ENCODE measurements at regions not wholly inside any gene's neighbourhood (a gene's known extent, or its start where the extent isn't known, plus 50 kb on each side); places are given as distances from the start of the nearest gene placed in this dataset.

DNA sequence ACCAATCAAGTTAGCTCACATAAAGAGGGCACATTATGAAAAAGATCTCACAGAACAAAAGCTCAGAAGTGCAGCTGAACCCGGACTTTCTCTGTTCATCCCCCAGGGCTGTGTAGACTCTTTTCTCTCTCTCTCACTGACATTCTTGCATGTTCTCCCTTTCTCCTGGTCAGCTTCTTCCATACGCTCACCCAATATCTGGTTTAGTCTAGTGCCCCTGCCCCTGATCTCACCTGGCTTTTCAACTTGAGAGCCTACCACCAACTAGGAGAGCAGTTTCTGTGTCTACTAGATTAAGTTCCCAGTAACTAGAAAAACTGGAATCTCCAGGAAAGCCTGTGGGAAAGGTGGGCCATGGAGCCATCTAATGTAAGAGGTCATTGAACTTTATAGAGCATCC is 126.9 kb upstream of the GRIK3 start:
- TF ChIP-seq, protein P1, sequence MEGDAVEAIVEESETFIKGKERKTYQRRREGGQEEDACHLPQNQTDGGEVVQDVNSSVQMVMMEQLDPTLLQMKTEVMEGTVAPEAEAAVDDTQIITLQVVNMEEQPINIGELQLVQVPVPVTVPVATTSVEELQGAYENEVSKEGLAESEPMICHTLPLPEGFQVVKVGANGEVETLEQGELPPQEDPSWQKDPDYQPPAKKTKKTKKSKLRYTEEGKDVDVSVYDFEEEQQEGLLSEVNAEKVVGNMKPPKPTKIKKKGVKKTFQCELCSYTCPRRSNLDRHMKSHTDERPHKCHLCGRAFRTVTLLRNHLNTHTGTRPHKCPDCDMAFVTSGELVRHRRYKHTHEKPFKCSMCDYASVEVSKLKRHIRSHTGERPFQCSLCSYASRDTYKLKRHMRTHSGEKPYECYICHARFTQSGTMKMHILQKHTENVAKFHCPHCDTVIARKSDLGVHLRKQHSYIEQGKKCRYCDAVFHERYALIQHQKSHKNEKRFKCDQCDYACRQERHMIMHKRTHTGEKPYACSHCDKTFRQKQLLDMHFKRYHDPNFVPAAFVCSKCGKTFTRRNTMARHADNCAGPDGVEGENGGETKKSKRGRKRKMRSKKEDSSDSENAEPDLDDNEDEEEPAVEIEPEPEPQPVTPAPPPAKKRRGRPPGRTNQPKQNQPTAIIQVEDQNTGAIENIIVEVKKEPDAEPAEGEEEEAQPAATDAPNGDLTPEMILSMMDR (IDR thresholded peaks at IDR 0.05; ENCODE audit: partially characterized antibody, unreplicated experiment): no peak
- Mint-ChIP-seq H3K27ac (ENCODE audit: unreplicated experiment) (no peak overlapping the region), H3K27me3 (ENCODE audit: unreplicated experiment) (peaks cover 8% of the 10 kb centered on the region), H3K4me3 (ENCODE audit: unreplicated experiment) (no peak overlapping the region), H3K36me3 (ENCODE audit: unreplicated experiment) (peaks cover 8% of the 10 kb centered on the region), H3K4me1 (ENCODE audit: low read depth, unreplicated experiment) (no peaks in the 10 kb centered on the region), H3K9me3 (ENCODE audit: unreplicated experiment) (no peaks in the 10 kb centered on the region)
- DNase-seq: no peak

DNA sequence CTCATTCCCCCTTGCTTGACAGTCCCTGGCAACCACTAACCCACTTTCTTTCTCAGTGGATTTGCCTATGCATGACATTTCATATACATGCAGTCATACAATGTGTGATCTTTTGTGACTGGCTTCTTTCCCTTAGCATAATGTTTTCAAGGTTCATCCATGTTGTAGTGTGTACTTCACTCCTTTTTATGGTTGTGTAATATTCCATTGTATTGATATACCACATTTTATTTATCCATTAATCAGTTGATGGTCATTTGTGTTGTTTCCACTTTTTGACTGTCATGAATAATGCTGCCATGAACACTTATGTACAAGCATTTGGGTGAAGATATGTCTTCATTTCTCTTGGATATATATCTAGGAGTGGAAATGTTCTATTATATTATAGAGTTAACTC is 127.7 kb upstream of the GRIK3 start:
- TF ChIP-seq, protein P1 (IDR thresholded peaks at IDR 0.05; ENCODE audit: partially characterized antibody, unreplicated experiment): no peak
- Mint-ChIP-seq H3K4me1 (ENCODE audit: low read depth, unreplicated experiment) (no peaks in the 10 kb centered on the region), H3K36me3 (ENCODE audit: unreplicated experiment) (peaks cover 8% of the 10 kb centered on the region), H3K4me3 (ENCODE audit: unreplicated experiment) (no peak overlapping the region), H3K9me3 (ENCODE audit: unreplicated experiment) (no peaks in the 10 kb centered on the region), H3K27ac (ENCODE audit: unreplicated experiment) (no peak overlapping the region), H3K27me3 (ENCODE audit: unreplicated experiment) (peaks cover 7% of the 10 kb centered on the region)
- DNase-seq: no peak

DNA sequence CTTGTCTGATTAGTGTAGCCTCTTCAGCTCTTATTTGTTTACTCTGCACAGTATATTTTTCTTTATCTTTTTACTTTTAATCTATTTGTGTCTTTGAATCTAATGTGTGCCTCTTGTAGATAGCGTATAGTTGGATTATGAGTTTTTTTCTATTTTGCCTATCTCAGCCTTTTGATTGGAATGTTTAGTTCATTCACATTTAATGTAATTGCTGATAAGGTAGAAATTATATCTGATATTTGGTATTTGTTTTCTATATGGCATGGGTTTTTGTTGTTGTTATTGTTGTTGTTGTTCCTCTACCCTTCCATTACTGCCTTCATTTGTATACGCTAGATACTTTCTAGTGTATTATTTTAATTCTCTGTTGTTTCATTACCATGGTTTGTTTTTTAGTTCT is 131.7 kb upstream of the GRIK3 start:
- DNase-seq: no peak
- Mint-ChIP-seq H3K27me3 (ENCODE audit: unreplicated experiment) (peaks cover 2% of the 10 kb centered on the region), H3K4me1 (ENCODE audit: low read depth, unreplicated experiment) (no peaks in the 10 kb centered on the region), H3K36me3 (ENCODE audit: unreplicated experiment) (peaks cover 8% of the 10 kb centered on the region), H3K9me3 (ENCODE audit: unreplicated experiment) (no peaks in the 10 kb centered on the region), H3K27ac (ENCODE audit: unreplicated experiment) (no peak overlapping the region), H3K4me3 (ENCODE audit: unreplicated experiment) (no peak overlapping the region)
- TF ChIP-seq, protein P1 (IDR thresholded peaks at IDR 0.05; ENCODE audit: partially characterized antibody, unreplicated experiment): no peak

DNA sequence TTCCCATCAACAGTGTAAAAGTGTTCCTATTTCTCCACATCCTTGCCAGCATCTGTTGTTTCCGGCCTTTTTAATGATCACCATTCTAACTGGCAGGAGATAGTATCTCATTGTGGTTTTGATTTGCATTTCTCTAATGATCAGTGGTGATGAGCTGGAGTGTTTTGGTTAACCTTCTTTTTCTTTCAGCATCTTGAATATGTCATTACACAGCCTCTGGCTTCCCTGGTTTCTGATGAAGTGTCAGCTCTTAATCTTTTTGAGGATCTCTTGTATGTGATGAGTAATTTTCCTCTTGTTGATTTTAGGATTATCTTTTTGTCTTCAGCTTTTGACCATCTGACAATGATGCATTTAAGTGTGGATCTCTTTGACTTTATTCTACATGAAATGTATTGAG is 133.2 kb upstream of the GRIK3 start:
- no peak overlapping the region for H3K4me3 Mint-ChIP-seq (ENCODE audit: unreplicated experiment)
- H3K36me3 Mint-ChIP-seq (ENCODE audit: unreplicated experiment): peaks cover 8% of the 10 kb centered on the region
- H3K27me3 Mint-ChIP-seq (ENCODE audit: unreplicated experiment): no peaks in the 10 kb centered on the region
- TF ChIP-seq, protein P1 (IDR thresholded peaks at IDR 0.05; ENCODE audit: partially characterized antibody, unreplicated experiment): no peak
- H3K27ac Mint-ChIP-seq (ENCODE audit: unreplicated experiment): no peak overlapping the region
- DNase-seq: no peak
- no peaks in the 10 kb centered on the region for H3K4me1 Mint-ChIP-seq (ENCODE audit: low read depth, unreplicated experiment)
- H3K9me3 Mint-ChIP-seq (ENCODE audit: unreplicated experiment): no peaks in the 10 kb centered on the region

DNA sequence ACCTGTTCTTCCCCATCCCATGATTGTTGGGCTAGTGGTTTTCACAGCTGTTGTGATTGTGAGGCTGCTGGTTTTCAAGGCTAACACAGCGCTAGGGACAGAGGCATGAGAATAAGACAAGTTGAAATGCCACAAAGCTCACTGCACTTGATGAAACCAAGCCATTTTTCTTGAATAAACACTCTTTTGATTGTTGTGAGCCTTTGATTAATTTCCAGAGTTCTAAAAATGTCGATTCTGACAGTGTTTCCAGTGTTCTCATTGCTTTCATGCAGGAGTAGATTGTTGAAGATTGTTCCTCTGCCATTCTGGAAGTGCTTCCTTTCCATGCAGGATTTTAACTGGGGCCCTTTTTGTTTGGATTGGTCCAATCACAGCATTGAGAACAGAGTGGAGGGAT is 134.9 kb upstream of the GRIK3 start:
- TF ChIP-seq, protein P1 (IDR thresholded peaks at IDR 0.05; ENCODE audit: partially characterized antibody, unreplicated experiment): no peak
- Mint-ChIP-seq H3K27me3 (ENCODE audit: unreplicated experiment) (peaks cover 1% of the 10 kb centered on the region), H3K4me1 (ENCODE audit: low read depth, unreplicated experiment) (no peaks in the 10 kb centered on the region)

More for the DNA sequence above, 134.9 kb upstream of the GRIK3 start:
- Mint-ChIP-seq H3K9me3 (ENCODE audit: unreplicated experiment) (no peaks in the 10 kb centered on the region), H3K4me3 (ENCODE audit: unreplicated experiment) (no peak overlapping the region), H3K27ac (ENCODE audit: unreplicated experiment) (no peak overlapping the region), H3K36me3 (ENCODE audit: unreplicated experiment) (peaks cover 8% of the 10 kb centered on the region)
- no peak for DNase-seq

Measured in glutamatergic neuron (in vitro differentiated cells).